ENCODE measurements at regions not wholly inside any gene's neighbourhood (a gene's known extent, or its start where the extent isn't known, plus 50 kb on each side); places are given as distances from the start of the nearest gene placed in this dataset.
"Not testable (repeated sequence)": the region's sequence is repeated elsewhere in the genome, so short reads cannot be mapped to it uniquely, and the experiment has no call there.

DNA sequence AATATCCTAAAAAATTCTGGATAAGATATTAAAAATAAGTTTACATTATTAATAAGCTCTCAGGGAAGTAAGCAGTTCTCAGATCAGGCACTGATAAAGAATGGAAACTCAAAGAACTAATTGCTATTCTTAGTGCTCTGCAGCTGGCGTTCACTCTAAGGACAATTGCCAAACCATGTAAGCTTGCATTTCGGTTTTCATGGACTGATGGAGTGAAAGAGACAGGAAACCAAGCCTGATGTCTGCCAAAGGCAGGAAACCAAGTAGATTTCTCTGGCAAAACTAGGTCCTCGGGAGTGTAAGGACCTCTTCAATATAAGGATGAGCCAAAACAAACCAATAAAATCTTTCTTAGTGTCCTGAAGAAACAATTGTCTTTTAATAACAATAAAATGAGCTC is 355.2 kb downstream of the RAB38 start:
- TF ChIP-seq, protein P1, sequence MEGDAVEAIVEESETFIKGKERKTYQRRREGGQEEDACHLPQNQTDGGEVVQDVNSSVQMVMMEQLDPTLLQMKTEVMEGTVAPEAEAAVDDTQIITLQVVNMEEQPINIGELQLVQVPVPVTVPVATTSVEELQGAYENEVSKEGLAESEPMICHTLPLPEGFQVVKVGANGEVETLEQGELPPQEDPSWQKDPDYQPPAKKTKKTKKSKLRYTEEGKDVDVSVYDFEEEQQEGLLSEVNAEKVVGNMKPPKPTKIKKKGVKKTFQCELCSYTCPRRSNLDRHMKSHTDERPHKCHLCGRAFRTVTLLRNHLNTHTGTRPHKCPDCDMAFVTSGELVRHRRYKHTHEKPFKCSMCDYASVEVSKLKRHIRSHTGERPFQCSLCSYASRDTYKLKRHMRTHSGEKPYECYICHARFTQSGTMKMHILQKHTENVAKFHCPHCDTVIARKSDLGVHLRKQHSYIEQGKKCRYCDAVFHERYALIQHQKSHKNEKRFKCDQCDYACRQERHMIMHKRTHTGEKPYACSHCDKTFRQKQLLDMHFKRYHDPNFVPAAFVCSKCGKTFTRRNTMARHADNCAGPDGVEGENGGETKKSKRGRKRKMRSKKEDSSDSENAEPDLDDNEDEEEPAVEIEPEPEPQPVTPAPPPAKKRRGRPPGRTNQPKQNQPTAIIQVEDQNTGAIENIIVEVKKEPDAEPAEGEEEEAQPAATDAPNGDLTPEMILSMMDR (IDR thresholded peaks at IDR 0.05; ENCODE audit: borderline replicate concordance, insufficient read depth, low read depth, low read length), result no peak
- H3K4me3 ChIP-seq (ENCODE audit: low read depth, low read length), result no peak overlapping the region

DNA sequence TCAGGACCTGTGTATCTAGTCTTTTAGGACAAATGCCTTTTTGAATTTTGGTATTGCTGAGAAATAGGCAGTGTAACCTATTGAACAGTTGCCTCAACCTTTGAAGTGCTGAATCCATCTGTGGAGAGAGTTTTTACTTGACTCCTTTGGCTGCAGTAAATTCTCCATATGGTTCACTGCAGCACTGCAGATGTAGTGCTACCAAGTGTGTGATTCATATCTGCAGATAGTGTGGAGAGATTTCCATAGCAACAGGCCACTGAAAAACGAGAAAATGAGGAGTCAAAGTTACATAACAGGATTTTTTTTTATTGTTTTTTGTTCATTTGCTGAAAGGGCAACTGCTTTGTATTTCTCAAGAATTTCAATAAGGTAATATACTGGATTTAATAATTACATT is 356.1 kb downstream of the RAB38 start:
- H3K4me3 ChIP-seq (ENCODE audit: low read depth, low read length), result no peak overlapping the region
- TF ChIP-seq, protein P1 (IDR thresholded peaks at IDR 0.05; ENCODE audit: borderline replicate concordance, insufficient read depth, low read depth, low read length), result no peak

DNA sequence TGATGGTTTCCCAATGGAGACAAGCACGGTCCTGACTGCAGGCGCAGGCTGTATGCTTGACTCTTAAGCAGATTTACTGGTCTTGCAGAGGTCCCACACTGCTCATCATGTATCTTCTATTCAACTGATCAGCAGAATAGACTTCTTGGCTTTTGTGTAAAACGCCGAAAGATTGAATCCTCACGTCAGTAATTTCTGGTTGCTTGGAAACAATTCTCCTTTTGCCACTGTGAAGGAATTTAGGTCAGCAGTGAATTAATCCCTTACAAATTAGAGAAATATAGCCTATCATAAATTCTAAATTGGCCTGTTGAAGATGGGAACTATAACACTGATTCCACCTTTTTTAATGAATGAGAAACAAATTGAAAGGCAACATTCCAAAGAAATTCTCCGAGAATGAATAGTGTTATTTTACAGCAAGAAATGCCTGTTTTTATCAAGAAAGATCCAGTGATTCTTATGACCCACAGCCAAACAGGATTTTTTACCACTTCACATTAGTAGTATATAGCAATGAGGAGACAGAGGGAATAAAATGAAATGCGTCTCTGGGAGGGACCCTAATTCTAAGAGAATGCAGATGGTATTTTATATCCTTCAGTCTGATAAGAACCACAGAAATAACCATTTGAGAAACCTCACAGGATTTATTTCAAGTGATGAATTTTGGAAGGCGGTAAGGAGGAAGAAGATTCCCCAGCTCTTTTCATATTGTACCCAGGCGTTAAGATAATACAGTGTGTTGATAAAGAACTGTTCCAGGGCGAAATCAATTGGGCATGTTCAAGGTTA is 362.5 kb downstream of the RAB38 start:
- TF ChIP-seq, protein P1 (IDR thresholded peaks at IDR 0.05; ENCODE audit: borderline replicate concordance, insufficient read depth, low read depth, low read length), result no peak
- no peak overlapping the region for H3K4me3 ChIP-seq (ENCODE audit: low read depth, low read length)

DNA sequence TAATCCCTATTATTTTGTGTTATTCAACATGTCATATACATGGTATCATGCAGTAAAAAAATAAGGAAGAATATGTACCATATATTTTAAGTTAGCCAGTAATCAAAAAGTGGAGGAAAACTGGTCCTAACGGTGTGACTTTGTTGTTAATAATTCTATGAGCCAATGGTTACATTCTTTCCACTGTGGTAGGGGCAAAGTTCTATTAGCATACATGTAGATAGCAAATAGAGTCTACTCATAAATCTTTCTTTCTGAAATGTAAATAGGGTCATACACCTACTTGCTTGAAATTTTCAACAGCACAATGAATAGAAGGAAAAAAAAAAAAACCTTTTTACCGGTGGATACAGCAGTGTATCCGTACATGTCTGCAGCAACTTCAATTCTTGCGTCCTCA is 364.8 kb downstream of the RAB38 start:
- TF ChIP-seq, protein P1 (IDR thresholded peaks at IDR 0.05; ENCODE audit: borderline replicate concordance, insufficient read depth, low read depth, low read length), result no peak
- no peak overlapping the region for H3K4me3 ChIP-seq (ENCODE audit: low read depth, low read length)

DNA sequence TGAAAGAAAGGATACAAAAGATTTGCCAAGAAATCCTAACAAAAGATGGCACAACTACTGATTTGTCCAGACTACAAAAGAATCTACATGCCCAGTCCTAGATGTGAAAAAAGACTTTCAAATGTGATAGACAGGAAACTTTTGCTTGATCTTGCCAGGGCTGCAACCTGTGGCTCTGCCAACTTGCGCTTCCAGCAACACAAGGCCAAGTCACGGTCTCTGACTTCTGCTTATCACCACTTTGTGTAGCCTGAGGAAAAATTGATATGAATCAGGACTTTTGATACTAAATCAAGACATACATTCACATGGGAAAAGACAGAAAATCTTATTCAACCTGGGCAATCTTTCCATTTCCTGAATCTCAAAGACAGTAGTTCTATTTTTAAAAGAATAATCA is 366.0 kb downstream of the RAB38 start:
- H3K4me3 ChIP-seq (ENCODE audit: low read depth, low read length), result no peak overlapping the region
- TF ChIP-seq, protein P1 (IDR thresholded peaks at IDR 0.05; ENCODE audit: borderline replicate concordance, insufficient read depth, low read depth, low read length), result no peak

DNA sequence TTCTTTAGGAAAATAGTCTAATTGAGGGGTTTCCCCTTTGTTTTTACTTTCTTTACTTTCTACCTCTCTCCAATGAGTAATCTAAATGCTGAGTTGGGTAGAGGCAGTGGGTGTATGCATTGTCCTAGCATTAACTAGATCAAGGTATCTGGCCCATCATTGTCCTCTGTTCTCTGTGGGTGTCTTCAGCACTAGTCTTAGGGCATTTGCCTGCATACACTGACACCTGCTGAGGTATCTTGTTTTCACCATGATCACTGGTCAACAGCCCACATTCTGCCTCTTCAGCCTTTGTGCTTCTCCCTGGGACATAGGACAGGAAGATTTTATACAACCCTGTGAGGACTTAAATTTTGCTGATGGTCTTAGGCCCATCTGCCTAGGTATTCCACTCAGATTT is 371.1 kb downstream of the RAB38 start:
- TF ChIP-seq, protein P1 (IDR thresholded peaks at IDR 0.05; ENCODE audit: borderline replicate concordance, insufficient read depth, low read depth, low read length), result no peak
- no peak overlapping the region for H3K4me3 ChIP-seq (ENCODE audit: low read depth, low read length)

DNA sequence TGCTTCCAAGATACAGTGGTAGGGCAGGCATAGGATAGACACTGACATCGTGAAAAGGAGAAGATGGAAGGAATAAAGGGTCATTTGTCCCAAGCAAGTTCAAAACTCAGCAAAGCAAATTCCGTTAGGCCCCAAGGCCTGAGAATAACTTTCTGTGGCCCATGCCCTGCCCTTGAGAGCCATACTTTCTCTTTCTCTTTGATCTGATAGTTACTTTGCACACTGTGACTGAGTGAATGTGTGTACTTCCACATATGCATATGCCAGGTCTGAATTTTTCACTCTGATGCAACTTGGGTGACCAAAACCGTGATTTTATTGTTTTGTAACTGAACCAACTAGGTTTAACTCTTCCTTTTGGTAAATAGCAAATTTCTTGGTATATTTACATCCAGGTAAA is 371.5 kb downstream of the RAB38 start:
- H3K4me3 ChIP-seq (ENCODE audit: low read depth, low read length), result no peak overlapping the region
- TF ChIP-seq, protein P1 (IDR thresholded peaks at IDR 0.05; ENCODE audit: borderline replicate concordance, insufficient read depth, low read depth, low read length), result no peak

DNA sequence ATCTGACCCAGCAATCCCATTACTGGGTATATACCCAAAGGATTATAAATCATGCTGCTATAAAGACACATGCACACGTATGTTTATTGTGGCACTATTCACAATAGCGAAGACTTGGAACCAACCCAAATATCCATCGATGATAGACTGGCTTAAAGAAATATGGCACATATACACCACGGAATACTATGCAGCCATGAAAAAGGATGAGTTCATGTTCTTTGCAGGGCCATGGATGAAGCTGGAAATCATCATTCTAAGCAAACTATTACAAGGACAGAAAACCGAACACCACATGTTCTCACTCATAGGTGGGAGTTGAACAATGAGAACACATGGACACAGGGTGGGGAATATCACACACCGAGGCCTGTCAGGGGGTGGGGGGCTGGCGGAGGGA is 390.4 kb downstream of the RAB38 start:
- H3K4me3 ChIP-seq (ENCODE audit: low read depth, low read length), result not testable (repeated sequence)

Measured in GM12875 (cell line).